GM18909 (cell line): ENCODE measurements at regions not wholly inside any gene's neighbourhood (a gene's known extent, or its start where the extent isn't known, plus 50 kb on each side); places are given as distances from the start of the nearest gene placed in this dataset.
"Not testable (repeated sequence)": the region's sequence is repeated elsewhere in the genome, so short reads cannot be mapped to it uniquely, and the experiment has no call there.

Experiments
- ATAC-seq: cut with Tn5 transposase; IDR thresholded peaks from one replicate; pipeline ENCODE4 v1.9.1; 2021; ENCODE audit warnings: mild to moderate bottlenecking; ENCODE audit not compliant: unreplicated experiment, poor library complexity

GRCh38 chr11:134588460-134589110 is 176.5 kb upstream of the B3GAT1 start:
- ATAC-seq, result not testable (repeated sequence)

- no peak for ATAC-seq
Observed at GRCh38 chr11:134587345-134587744, 175.3 kb upstream of the B3GAT1 start.

GRCh38 chr11:134586726-134587125 is 174.7 kb upstream of the B3GAT1 start:
- no peak for ATAC-seq

GRCh38 chr11:134585666-134586610 is 173.9 kb upstream of the B3GAT1 start:
- ATAC-seq, result no peak

- no peak for ATAC-seq
Observed at GRCh38 chr11:134584706-134585445, 172.8 kb upstream of the B3GAT1 start.

- ATAC-seq, result no peak
Observed at GRCh38 chr11:134584001-134584561, 172.0 kb upstream of the B3GAT1 start.

GRCh38 chr11:134583397-134583990 is 171.5 kb upstream of the B3GAT1 start:
- no peak for ATAC-seq

- no peak for ATAC-seq
Observed at GRCh38 chr11:134582770-134583095, 170.7 kb upstream of the B3GAT1 start.

GRCh38 chr11:134581966-134582769 is 170.1 kb upstream of the B3GAT1 start:
- no peak for ATAC-seq

GRCh38 chr11:134581121-134581626 is 169.1 kb upstream of the B3GAT1 start:
- no peak for ATAC-seq

- no peak for ATAC-seq
Observed at GRCh38 chr11:134580610-134580975, 168.6 kb upstream of the B3GAT1 start.

- ATAC-seq, result no peak
Observed at GRCh38 chr11:134579724-134580609, 167.9 kb upstream of the B3GAT1 start.

GRCh38 chr11:134578807-134579723 is 167.0 kb upstream of the B3GAT1 start:
- ATAC-seq, result no peak

GRCh38 chr11:134577751-134578395 is 165.8 kb upstream of the B3GAT1 start:
- no peak for ATAC-seq

- no peak for ATAC-seq
Observed at GRCh38 chr11:134576721-134577171, 164.7 kb upstream of the B3GAT1 start.

- ATAC-seq, result no peak
Observed at GRCh38 chr11:134576286-134576685, 164.2 kb upstream of the B3GAT1 start.
